ENCODE measurements at regions not wholly inside any gene's neighbourhood (a gene's known extent, or its start where the extent isn't known, plus 50 kb on each side); places are given as distances from the start of the nearest gene placed in this dataset.
"Not testable (repeated sequence)": the region's sequence is repeated elsewhere in the genome, so short reads cannot be mapped to it uniquely, and the experiment has no call there.

DNA sequence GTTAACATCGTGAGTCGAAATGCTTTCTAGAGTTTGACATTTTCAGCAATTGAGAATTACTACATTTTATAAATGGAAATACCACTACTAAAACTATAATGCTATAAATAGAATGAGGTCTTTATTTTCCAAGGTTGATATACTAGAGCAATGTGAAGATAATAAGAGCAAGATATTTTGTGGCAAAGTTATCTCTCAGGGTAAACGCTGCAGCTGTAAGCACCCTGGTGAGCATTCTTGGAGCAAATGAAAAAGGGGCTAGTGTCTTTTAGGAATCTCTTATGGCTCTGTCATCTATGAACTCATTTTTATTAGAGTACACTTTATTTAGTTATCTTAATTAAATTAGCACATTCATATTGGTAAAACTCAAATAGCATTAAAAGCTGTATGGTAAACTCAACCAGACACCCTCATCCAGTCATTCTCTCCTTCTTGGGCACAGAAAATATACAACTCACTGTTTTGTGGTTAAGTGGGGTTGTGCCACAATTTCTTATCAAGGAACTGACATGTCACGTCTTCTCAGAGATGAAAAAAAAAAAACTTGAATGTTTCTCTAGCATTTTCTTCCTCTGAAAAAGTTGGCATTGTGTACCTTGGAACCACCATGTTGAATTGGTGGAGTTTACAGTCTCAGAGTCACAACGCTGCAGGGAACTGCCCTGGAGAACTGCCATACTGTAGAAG, 289.5 kb upstream of the PFKP start:
- H3K36me3 ChIP-seq: no peaks in the 10 kb centered on the region
- intact Hi-C loops (cut with DNase I; ENCODE audit: low total_unique reads): no loop called here
- H3K9me3 ChIP-seq: no peaks in the 10 kb centered on the region
- no peak overlapping the region for H3K27ac ChIP-seq
- TF ChIP-seq EP300 (IDR thresholded peaks at IDR 0.05; ENCODE audit: low read depth) (no peak), POLR2A (IDR thresholded peaks at IDR 0.05) (no peak), POLR2AphosphoS5 (IDR thresholded peaks at IDR 0.05) (no peak)
- TF ChIP-seq, protein P1, sequence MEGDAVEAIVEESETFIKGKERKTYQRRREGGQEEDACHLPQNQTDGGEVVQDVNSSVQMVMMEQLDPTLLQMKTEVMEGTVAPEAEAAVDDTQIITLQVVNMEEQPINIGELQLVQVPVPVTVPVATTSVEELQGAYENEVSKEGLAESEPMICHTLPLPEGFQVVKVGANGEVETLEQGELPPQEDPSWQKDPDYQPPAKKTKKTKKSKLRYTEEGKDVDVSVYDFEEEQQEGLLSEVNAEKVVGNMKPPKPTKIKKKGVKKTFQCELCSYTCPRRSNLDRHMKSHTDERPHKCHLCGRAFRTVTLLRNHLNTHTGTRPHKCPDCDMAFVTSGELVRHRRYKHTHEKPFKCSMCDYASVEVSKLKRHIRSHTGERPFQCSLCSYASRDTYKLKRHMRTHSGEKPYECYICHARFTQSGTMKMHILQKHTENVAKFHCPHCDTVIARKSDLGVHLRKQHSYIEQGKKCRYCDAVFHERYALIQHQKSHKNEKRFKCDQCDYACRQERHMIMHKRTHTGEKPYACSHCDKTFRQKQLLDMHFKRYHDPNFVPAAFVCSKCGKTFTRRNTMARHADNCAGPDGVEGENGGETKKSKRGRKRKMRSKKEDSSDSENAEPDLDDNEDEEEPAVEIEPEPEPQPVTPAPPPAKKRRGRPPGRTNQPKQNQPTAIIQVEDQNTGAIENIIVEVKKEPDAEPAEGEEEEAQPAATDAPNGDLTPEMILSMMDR (IDR thresholded peaks at IDR 0.05): no peak
- in situ Hi-C loops (cut with MboI; ENCODE audit: low pct_ligation_motif_present in 1 of 4, low pct_unique_long_range_greater_than_20kb in 1 of 4, low sequenced_read_pairs in 3 of 4): no loop called here
- 71 to 75% methylated on average over 5 of the region's 5 CpGs for WGBS, 2 donors (ENCODE audit: low coverage in 1 of 2)
- H3K4me3 ChIP-seq: no peak overlapping the region
- H3K4me1 ChIP-seq: no peaks in the 10 kb centered on the region
- H3K27me3 ChIP-seq: no peaks in the 10 kb centered on the region
- no peak for DNase-seq

DNA sequence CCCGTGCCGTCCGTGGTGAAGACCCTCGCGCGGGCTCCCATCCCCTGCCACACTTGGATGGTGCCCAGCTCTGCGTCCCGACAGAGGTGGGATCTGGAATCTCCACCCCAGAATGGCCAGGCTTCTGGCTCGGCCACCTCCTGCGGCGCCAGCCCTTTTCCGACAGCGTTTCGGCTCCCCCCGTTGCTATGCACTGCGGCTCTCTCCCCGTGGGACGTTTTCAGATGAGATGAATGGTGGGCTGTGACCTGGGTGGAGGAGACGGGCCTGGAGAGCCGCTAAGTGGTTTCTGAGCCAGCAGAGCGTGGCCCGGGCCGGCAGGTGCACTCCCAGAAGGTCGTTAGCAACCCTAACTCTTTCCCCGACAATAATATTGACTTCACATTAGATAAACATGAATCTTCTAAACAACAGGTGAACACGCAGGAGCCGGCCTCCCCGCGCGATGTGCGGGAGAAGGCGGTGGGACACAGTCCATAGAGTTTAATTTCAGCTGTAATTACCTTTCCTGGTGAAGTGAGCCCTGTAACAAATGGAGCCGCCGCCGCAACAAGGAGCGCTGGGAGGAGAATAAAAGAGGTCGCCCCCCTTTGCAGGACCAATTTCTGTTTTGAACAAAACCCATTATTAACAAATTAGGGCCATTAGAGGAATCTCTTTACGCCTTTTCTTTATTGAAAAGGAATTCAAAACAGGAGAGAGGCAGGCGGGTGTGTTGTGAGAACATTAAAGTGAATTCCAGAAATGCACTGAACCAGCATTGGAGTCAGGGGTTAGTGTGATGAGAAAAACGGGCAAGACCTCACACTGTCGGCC, 294.3 kb upstream of the PFKP start:
- no peak overlapping the region for H3K4me3 ChIP-seq
- no peaks in the 10 kb centered on the region for H3K4me1 ChIP-seq
- DNase-seq: no peak
- no peaks in the 10 kb centered on the region for H3K36me3 ChIP-seq
- TF ChIP-seq EP300 (IDR thresholded peaks at IDR 0.05; ENCODE audit: low read depth): no peak
- TF ChIP-seq, protein P1 (IDR thresholded peaks at IDR 0.05): no peak
- no peak for TF ChIP-seq POLR2A (IDR thresholded peaks at IDR 0.05)
- TF ChIP-seq POLR2AphosphoS5 (IDR thresholded peaks at IDR 0.05): no peak
- in situ Hi-C loops (cut with MboI; ENCODE audit: low pct_ligation_motif_present in 1 of 4, low pct_unique_long_range_greater_than_20kb in 1 of 4, low sequenced_read_pairs in 3 of 4): no loop called here
- intact Hi-C loops (cut with DNase I; ENCODE audit: low total_unique reads): no loop called here
- H3K9me3 ChIP-seq: no peaks in the 10 kb centered on the region
- H3K27ac ChIP-seq: no peak overlapping the region
- no peaks in the 10 kb centered on the region for H3K27me3 ChIP-seq
- 63 to 76% methylated on average over 5 to 40 of the region's 41 CpGs for WGBS, 2 donors (ENCODE audit: low coverage in 1 of 2)

GRCh38 chr10:2772135-2772534, 295.2 kb upstream of the PFKP start:
- H3K4me1 ChIP-seq: no peaks in the 10 kb centered on the region
- in situ Hi-C loops (cut with MboI; ENCODE audit: low pct_ligation_motif_present in 1 of 4, low pct_unique_long_range_greater_than_20kb in 1 of 4, low sequenced_read_pairs in 3 of 4) (no loop called here), intact Hi-C loops (cut with DNase I; ENCODE audit: low total_unique reads) (no loop called here)

GRCh38 chr10:2767293-2767692, 300.1 kb upstream of the PFKP start:
- H3K27me3 ChIP-seq; in situ Hi-C loops (cut with MboI; ENCODE audit: low pct_ligation_motif_present in 1 of 4, low pct_unique_long_range_greater_than_20kb in 1 of 4, low sequenced_read_pairs in 3 of 4); H3K4me1 ChIP-seq; H3K27ac ChIP-seq; H3K4me3 ChIP-seq; H3K36me3 ChIP-seq; H3K9me3 ChIP-seq; intact Hi-C loops (cut with DNase I; ENCODE audit: low total_unique reads); DNase-seq: not testable (repeated sequence)
- WGBS, 2 donors (ENCODE audit: low coverage in 1 of 2): 60 to 80% methylated on average over 1 to 5 of the region's 5 CpGs

More at GRCh38 chr10:2772135-2772534, 295.2 kb upstream of the PFKP start:
- no peaks in the 10 kb centered on the region for H3K36me3 ChIP-seq
- H3K4me3 ChIP-seq: no peak overlapping the region
- no peak for DNase-seq
- WGBS, 2 donors (ENCODE audit: low coverage in 1 of 2): 57 to 81% methylated on average over 1 to 5 of the region's 5 CpGs
- H3K9me3 ChIP-seq: no peaks in the 10 kb centered on the region
- H3K27ac ChIP-seq: no peak overlapping the region
- TF ChIP-seq, protein P1 (IDR thresholded peaks at IDR 0.05): no peak
- no peak for TF ChIP-seq EP300 (IDR thresholded peaks at IDR 0.05; ENCODE audit: low read depth)
- no peak for TF ChIP-seq POLR2AphosphoS5 (IDR thresholded peaks at IDR 0.05)
- TF ChIP-seq POLR2A (IDR thresholded peaks at IDR 0.05): no peak
- H3K27me3 ChIP-seq: no peaks in the 10 kb centered on the region
